Transverse colon (tissue), 4 donors: ENCODE measurements at regions not wholly inside any gene's neighbourhood (a gene's known extent, or its start where the extent isn't known, plus 50 kb on each side); places are given as distances from the start of the nearest gene placed in this dataset.

Experiments
- DNase-seq: peaks from one replicate; pipeline ENCODE4 v3.0.0-alpha.2; 2019
- H3K27ac ChIP-seq, 4 donors: fragments of 200-600 bp; sonication (generic); 2 replicates each; pipeline ENCODE4 v1.5.1; 2016 to 2018; ENCODE audit warnings: inconsistent platforms in 4 of 4
- H3K27me3 ChIP-seq: fragments of 200-600 bp; sonication (generic); 2 replicates; pipeline ENCODE4 v1.5.1; 2017; ENCODE audit warnings: inconsistent platforms
- H3K36me3 ChIP-seq, 4 donors: fragments of 200-600 bp; sonication (generic); 2 replicates each; pipeline ENCODE4 v1.5.1; 2017 to 2019; ENCODE audit warnings: inconsistent platforms in 4 of 4
- H3K4me1 ChIP-seq, 4 donors: fragments of 200-600 bp; sonication (generic); 2 replicates each; pipeline ENCODE4 v1.5.1; 2017 to 2020; ENCODE audit warnings: inconsistent platforms in 4 of 4
- H3K4me3 ChIP-seq, 4 donors: fragments of 200-600 bp; sonication (generic); 1 replicate in 1 of 4; 2 replicates in 3 of 4; pipeline versions ENCODE4 v1.5.1 to v1.6.1; 2017 to 2019; ENCODE audit warnings: inconsistent platforms in 4 of 4
- H3K9me3 ChIP-seq, 2 donors: fragments of 200-600 bp; sonication (generic); 2 replicates each; pipeline ENCODE4 v1.5.1; 2017 to 2019; ENCODE audit warnings: inconsistent platforms in 2 of 2
- EP300 ChIP-seq: sonication (generic); formaldehyde crosslinking; IDR thresholded peaks from one replicate; pipeline ENCODE4 v1.6.1; 2017; ENCODE audit warnings: antibody characterized with exemption, low read depth
- POLR2A ChIP-seq: fragments of 450-650 bp; IDR thresholded peaks from one replicate; pipeline ENCODE4 v1.6.1; 2016; ENCODE audit warnings: antibody characterized with exemption, mild to moderate bottlenecking, moderate library complexity
- POLR2AphosphoS5 ChIP-seq, 3 donors: sonication (generic); formaldehyde crosslinking; IDR thresholded peaks; one replicate each; pipeline ENCODE4 v1.6.1; 2016; ENCODE audit warnings: antibody characterized with exemption in 3 of 3
- WGBS, 2 donors: methylation state at CpG; one replicate each; pipeline ENCODE4 v1.1.5; 2018; ENCODE audit warnings: low coverage in 1 of 2; 5-methylcytosine and 5-hydroxymethylcytosine counted together
- in situ Hi-C, 4 donors: fragments of 200-750 bp; cut with MboI; loops; one replicate each; pipeline versions ENCODE4 v1.15.0 to v1.15.1; 2017; ENCODE audit warnings: low sequenced_read_pairs in 3 of 4, low pct_ligation_motif_present in 1 of 4, low pct_unique_long_range_greater_than_20kb in 1 of 4
- intact Hi-C: fragments of 100-400 bp; cut with DNase I; formaldehyde crosslinking; loops from one replicate; pipeline ENCODE4 v1.15.1; 2023; ENCODE audit warnings: low total_unique reads
- TF ChIP-seq, protein P1 (sequence below), 5 experiments: fragments of 200-600 bp in 3 of 5; fragments of 450-650 bp in 2 of 5; sonication (generic) in 3 of 5; IDR thresholded peaks; 1 replicate in 2 of 5; 2 replicates in 3 of 5; pipeline ENCODE4 v1.5.1; 2016 to 2017; ENCODE audit warnings: antibody characterized with exemption in 5 of 5, inconsistent platforms in 3 of 5, mild to moderate bottlenecking in 2 of 5, moderate library complexity in 1 of 5

DNA sequence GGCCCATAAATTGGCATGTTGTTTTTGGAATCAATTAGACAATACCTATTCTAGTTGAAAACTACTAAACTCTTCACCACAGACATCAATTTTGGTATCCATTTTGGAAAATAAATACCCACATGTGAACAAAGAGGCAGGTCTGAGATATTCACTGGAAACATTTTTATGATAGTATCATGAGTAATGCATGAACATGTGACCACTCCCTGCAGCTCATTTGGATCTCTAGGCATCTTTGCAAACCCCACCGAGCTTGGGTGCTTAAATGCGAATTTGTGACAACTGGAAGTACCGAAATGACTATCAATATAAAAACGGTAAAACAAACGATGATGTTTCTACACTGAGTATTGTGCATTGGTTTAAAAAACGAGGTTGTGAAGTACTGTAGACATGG lies 285.2 kb downstream of the IRF8 start:
- intact Hi-C loops (no loop called here), in situ Hi-C loops (loop anchor here in 3 of 4 donors (25.0 kb wide), 1 partner anchor 328 kb away; the partner anchor contains the start of gene FOXF1 (in 3 of the 3))
- no peaks in the 10 kb centered on the region for H3K27me3 ChIP-seq
- DNase-seq, result no peak
- no peak overlapping the region for H3K4me3 ChIP-seq
- WGBS, 2 donors, result 70 to 71% methylated on average over 6 of the region's 6 CpGs
- no peaks in the 10 kb centered on the region for H3K36me3 ChIP-seq
- H3K4me1 ChIP-seq, result no peaks in the 10 kb centered on the region
- no peak for TF ChIP-seq EP300
- TF ChIP-seq, protein P1, sequence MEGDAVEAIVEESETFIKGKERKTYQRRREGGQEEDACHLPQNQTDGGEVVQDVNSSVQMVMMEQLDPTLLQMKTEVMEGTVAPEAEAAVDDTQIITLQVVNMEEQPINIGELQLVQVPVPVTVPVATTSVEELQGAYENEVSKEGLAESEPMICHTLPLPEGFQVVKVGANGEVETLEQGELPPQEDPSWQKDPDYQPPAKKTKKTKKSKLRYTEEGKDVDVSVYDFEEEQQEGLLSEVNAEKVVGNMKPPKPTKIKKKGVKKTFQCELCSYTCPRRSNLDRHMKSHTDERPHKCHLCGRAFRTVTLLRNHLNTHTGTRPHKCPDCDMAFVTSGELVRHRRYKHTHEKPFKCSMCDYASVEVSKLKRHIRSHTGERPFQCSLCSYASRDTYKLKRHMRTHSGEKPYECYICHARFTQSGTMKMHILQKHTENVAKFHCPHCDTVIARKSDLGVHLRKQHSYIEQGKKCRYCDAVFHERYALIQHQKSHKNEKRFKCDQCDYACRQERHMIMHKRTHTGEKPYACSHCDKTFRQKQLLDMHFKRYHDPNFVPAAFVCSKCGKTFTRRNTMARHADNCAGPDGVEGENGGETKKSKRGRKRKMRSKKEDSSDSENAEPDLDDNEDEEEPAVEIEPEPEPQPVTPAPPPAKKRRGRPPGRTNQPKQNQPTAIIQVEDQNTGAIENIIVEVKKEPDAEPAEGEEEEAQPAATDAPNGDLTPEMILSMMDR (IDR thresholded peaks at IDR 0.05), result no peak
- TF ChIP-seq POLR2A, result no peak
- no peak for TF ChIP-seq POLR2AphosphoS5 (IDR thresholded peaks at IDR 0.05)
- no peak overlapping the region for H3K27ac ChIP-seq
- H3K9me3 ChIP-seq, result no peaks in the 10 kb centered on the region

DNA sequence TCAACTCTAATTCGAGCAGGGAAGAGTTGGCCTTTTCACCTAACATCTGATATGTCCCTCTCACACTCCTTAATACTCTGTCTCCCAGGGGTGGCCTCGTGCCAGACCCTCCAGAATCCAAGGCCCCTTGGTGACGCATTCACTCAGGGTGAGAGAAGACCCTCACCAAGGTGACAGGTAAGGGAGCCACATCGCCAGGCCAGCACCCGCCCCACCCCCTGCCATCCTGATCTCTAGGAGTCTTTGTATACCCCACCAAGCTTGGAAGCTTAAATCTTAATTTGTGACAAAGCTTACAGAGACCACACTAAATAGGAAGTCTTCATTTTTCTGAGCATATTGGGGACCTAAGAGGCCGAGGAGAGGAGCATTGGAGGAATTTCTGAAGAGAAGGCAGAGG lies 286.1 kb downstream of the IRF8 start:
- DNase-seq, result no peak
- WGBS, 2 donors, result 40 to 63% methylated on average over 1 to 6 of the region's 6 CpGs
- Histone ChIP-seq H3K9me3 (no peaks in the 10 kb centered on the region), H3K36me3 (no peaks in the 10 kb centered on the region), H3K4me3 (no peak overlapping the region), H3K27ac (no peak overlapping the region), H3K27me3 (no peaks in the 10 kb centered on the region), H3K4me1 (no peaks in the 10 kb centered on the region)
- intact Hi-C loops (no loop called here), in situ Hi-C loops (loop anchor here in 3 of 4 donors (25.0 kb wide), 1 partner anchor 327 kb away; the partner anchor contains the start of gene FOXF1 (in 3 of the 3))
- TF ChIP-seq POLR2AphosphoS5 (IDR thresholded peaks at IDR 0.05) (no peak), EP300 (no peak), POLR2A (no peak)
- TF ChIP-seq, protein P1 (IDR thresholded peaks at IDR 0.05), result no peak

DNA sequence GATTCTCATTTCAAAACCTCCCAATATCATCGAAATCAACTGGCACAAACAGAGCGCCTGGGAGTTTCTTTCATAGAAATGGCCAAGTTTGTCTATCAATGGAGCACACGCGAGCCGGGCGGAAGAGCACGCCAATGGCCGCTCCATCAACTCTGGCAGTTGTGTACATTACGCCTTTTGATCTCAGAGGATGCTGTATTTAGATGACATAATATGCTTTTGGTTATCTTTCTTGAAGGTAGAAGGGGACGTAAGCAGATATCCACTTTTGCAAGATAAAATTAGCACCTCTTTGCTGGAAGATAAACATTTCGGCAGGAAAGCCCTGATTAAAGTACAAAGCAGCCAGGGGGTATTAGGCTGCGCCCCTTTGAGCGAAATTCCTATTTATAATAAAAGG lies 287.4 kb downstream of the IRF8 start:
- Histone ChIP-seq H3K36me3 (no peaks in the 10 kb centered on the region), H3K4me1 (no peaks in the 10 kb centered on the region), H3K27ac (no peak overlapping the region), H3K9me3 (no peaks in the 10 kb centered on the region), H3K27me3 (peaks cover 1% of the 10 kb centered on the region), H3K4me3 (no peak overlapping the region)
- WGBS, 2 donors, result 79 to 84% methylated on average over 12 to 13 of the region's 13 CpGs
- no peak for TF ChIP-seq POLR2AphosphoS5 (IDR thresholded peaks at IDR 0.05)
- TF ChIP-seq, protein P1 (IDR thresholded peaks at IDR 0.05), result no peak
- TF ChIP-seq EP300, result no peak
- no peak for TF ChIP-seq POLR2A
- intact Hi-C loops, result no loop called here
- no peak for DNase-seq
- in situ Hi-C loops, result loop anchor here in 3 of 4 donors (25.0 kb wide), 1 partner anchor 326 kb away; the partner anchor contains the start of gene FOXF1 (in 3 of the 3)

DNA sequence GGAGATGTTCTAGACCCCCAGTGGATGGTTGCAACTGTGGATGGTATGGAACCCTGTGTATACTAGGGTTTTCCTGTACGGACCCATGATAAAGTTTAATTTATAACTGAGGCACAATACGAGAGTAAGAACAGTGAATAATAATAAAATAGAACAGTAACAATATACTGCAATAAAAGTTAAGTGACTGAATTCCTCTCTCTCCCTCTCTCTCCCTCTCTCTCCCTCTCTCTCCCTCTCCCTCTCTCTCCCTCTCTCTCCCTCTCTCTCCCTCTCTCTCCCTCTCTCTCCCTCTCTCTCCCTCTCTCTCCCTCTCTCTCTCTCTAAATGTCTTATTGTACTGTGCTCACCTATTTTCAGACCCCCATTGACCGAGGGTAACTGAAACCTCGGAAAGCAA lies 291.0 kb downstream of the IRF8 start:
- H3K4me1 ChIP-seq, result no peaks in the 10 kb centered on the region
- WGBS, 2 donors, result 39 to 44% methylated on average over 4 of the region's 4 CpGs
- in situ Hi-C loops, result loop anchor here in 3 of 4 donors (10.0 to 25.0 kb wide), 2 partner anchors 115 to 322 kb away; partner anchors contain the start of gene FOXF1 (in 3 of the 3)
- no peak for DNase-seq
- no peaks in the 10 kb centered on the region for H3K9me3 ChIP-seq
- H3K4me3 ChIP-seq, result no peak overlapping the region
- peaks cover 6% of the 10 kb centered on the region for H3K27me3 ChIP-seq
- no peaks in the 10 kb centered on the region for H3K36me3 ChIP-seq
- no peak for TF ChIP-seq POLR2A
- TF ChIP-seq, protein P1 (IDR thresholded peaks at IDR 0.05), result peak in 1 of 5 experiments; percentile 14
- no peak for TF ChIP-seq EP300
- intact Hi-C loops, result no loop called here
- H3K27ac ChIP-seq, result no peak overlapping the region
